ENCODE measurements at regions not wholly inside any gene's neighbourhood (a gene's known extent, or its start where the extent isn't known, plus 50 kb on each side); places are given as distances from the start of the nearest gene placed in this dataset.

DNA sequence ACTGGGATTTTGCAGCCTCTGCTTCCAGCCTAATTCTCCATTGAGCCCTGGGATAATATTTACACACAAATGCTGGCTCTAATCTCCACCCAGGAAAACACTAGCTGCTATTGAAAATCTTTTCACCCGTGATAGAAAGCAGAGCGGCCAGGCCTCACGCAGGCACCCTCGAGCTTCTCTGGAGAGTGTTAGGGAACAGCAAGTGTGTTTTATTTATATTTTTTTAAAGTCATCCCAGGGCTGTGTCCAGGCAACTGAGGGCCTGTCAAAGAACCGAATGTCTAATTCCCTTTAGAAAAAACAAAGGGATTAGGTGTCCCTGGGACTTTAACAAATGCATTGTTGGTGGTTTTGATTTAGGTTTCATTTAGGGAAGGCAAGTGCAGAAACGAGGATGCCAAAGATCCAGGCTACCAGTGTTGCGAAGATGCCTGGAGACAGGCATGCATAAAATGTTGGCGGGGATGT is 51.2 kb upstream of the SPRY4 start:
- DNase-seq (ENCODE audit: low spot score): no peak

Data from left forelimb (tissue), 1 donor.